ENCODE measurements at regions not wholly inside any gene's neighbourhood (a gene's known extent, or its start where the extent isn't known, plus 50 kb on each side); places are given as distances from the start of the nearest gene placed in this dataset.

GRCh38 chr18:1619507-1619906 is 714.8 kb downstream of the ADCYAP1 start:
- H3K4me3 ChIP-seq (ENCODE audit: low read depth, low read length): no peak overlapping the region
- no peak for TF ChIP-seq CTCF (IDR thresholded peaks at IDR 0.05; ENCODE audit: low read depth, low read length, missing control alignments)
- no peak for DNase-seq (ENCODE audit: low read depth)

DNA sequence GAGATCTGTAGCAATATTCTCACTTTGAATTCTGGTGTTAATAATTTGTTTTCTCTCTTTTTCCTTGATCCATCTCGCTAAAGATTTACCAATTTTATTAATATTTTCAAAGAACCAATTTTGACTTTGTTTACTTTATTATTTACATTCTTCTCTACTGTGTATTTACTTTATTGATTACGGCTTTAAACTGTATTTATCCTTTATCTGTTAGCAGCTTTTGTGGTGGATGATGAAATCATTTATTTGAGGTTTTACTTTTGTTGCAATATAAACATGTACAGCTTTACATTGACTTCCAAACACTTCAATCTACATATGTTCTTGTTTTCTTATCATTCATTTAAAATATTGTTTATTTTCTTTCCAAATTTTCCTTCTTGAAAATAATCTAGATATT is 719.9 kb downstream of the ADCYAP1 start:
- no peak for TF ChIP-seq CTCF (IDR thresholded peaks at IDR 0.05; ENCODE audit: low read depth, low read length, missing control alignments)
- no peak overlapping the region for H3K4me3 ChIP-seq (ENCODE audit: low read depth, low read length)
- no peak for DNase-seq (ENCODE audit: low read depth)

GRCh38 chr18:1627494-1627893 is 722.8 kb downstream of the ADCYAP1 start:
- no peak for TF ChIP-seq CTCF (IDR thresholded peaks at IDR 0.05; ENCODE audit: low read depth, low read length, missing control alignments)
- no peak for DNase-seq (ENCODE audit: low read depth)

GRCh38 chr18:1648712-1649111 is 744.0 kb downstream of the ADCYAP1 start:
- no peak for TF ChIP-seq CTCF (IDR thresholded peaks at IDR 0.05; ENCODE audit: low read depth, low read length, missing control alignments)
- DNase-seq (ENCODE audit: low read depth): no peak
- no peak overlapping the region for H3K4me3 ChIP-seq (ENCODE audit: low read depth, low read length)

More at GRCh38 chr18:1627494-1627893, 722.8 kb downstream of the ADCYAP1 start:
- no peak overlapping the region for H3K4me3 ChIP-seq (ENCODE audit: low read depth, low read length)

DNA sequence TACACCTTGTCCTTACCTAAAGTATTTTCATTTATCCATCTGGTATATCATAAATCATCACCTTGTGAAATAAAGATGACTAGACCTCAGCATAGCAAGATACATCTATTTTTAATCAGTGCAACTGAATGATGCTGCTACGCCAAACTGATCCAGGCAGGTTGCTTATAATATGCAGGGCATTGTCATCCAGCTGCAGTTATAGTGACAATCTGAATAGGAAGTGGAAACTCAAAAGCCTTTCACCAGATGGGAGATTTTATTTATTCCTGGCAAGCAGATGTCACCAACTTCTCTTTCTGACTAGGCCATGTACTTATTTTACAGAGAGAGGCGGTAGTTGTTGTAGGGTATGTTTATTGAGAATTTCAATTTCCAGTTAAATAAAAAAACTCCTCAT is 747.3 kb downstream of the ADCYAP1 start:
- no peak for TF ChIP-seq CTCF (IDR thresholded peaks at IDR 0.05; ENCODE audit: low read depth, low read length, missing control alignments)
- no peak overlapping the region for H3K4me3 ChIP-seq (ENCODE audit: low read depth, low read length)
- DNase-seq (ENCODE audit: low read depth): no peak

DNA sequence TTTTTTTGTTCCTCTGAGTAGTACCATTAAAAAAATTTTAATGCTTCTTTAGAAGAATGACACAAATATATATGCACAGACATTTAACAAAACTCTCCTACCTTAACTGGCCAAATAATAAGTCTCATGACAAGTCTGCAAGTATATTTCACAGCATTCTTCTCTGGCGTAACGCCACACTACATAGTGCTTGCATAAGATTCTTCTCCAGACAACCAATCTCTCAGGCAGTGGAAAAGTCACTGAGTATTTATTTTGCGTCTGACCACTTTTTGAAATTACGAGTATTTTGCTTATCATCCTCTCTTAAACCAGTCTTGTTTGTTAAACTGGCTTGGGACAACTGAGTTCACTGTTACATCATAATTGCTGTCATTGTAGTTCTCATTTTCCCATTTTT is 749.2 kb downstream of the ADCYAP1 start:
- no peak for DNase-seq (ENCODE audit: low read depth)
- no peak overlapping the region for H3K4me3 ChIP-seq (ENCODE audit: low read depth, low read length)
- TF ChIP-seq CTCF (IDR thresholded peaks at IDR 0.05; ENCODE audit: low read depth, low read length, missing control alignments): no peak

GRCh38 chr18:1657876-1658275 is 753.2 kb downstream of the ADCYAP1 start:
- TF ChIP-seq CTCF (IDR thresholded peaks at IDR 0.05; ENCODE audit: low read depth, low read length, missing control alignments): no peak
- no peak for DNase-seq (ENCODE audit: low read depth)
- H3K4me3 ChIP-seq (ENCODE audit: low read depth, low read length): no peak overlapping the region

All from GM12864 (cell line).